Activated CD8-positive, alpha-beta memory T cell treated with anti-CD3 and anti-CD28 coated beads, Interleukin-2, amount 50 U/mL, for 4 hours (primary cell): ENCODE measurements at regions not wholly inside any gene's neighbourhood (a gene's known extent, or its start where the extent isn't known, plus 50 kb on each side); places are given as distances from the start of the nearest gene placed in this dataset.
"Not testable (repeated sequence)": the region's sequence is repeated elsewhere in the genome, so short reads cannot be mapped to it uniquely, and the experiment has no call there.

ENCODE experiments used
- DNase-seq: peaks from one replicate; pipeline ENCODE4 v3.0.0-alpha.2; 2020

DNA sequence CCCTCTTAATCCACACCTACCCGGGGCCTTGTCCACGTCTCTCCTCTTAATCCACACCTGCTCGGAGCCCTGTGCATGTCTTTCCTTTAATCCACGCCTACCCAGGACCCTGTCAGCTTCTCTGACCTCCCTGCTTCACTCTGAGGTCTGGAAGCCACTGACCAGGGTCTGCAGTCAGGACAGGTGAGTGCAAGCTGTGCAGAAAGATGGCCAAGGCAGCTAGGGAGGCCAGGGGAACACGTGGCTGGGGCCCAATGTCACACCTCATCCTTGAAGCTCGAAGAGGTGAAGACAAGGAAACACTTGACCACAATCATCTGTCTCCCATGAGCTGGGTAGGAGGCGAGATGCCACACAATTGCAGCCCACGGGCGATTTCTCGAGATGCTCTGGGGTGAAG, 1516.9 kb downstream of the BRD1 start:
- no peak for DNase-seq

DNA sequence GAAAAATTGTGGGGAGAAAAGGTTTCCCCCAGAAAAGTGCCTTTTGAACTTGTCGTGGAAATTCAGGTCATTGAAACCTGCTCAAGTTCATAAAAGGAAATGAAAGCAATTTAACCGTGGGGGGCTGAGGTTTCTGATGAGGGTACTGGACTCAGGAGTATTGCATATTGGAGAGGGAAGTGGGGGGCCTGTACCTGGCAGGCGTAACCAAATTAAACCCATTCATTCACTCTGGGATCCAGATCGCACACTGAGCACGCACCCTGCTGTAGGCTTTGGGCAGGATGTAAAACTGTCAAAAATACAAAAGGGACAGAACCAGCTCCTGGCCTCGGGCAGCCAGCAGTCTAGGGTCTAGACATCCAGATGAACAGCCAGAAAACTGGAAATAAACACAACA, 1517.4 kb downstream of the BRD1 start:
- DNase-seq, result no peak

DNA sequence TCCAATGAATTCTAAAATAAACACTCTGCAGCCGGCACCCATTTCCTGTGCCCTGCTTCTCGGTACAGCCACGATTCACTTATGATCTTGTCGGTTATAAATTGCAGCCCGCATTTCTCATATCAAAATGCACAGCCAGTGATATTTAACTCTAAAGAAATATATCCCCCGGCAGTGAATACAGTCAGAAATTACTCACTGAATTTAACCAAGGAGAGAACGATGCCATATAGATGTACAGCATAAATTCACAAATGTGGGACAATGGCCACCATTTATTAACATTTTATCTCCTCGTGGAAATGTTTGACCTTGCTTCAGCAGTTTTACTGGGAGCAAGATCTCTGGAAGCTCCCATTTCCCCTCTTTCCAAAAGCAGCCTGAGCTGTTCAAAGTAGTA, 1517.8 kb downstream of the BRD1 start:
- no peak for DNase-seq

DNA sequence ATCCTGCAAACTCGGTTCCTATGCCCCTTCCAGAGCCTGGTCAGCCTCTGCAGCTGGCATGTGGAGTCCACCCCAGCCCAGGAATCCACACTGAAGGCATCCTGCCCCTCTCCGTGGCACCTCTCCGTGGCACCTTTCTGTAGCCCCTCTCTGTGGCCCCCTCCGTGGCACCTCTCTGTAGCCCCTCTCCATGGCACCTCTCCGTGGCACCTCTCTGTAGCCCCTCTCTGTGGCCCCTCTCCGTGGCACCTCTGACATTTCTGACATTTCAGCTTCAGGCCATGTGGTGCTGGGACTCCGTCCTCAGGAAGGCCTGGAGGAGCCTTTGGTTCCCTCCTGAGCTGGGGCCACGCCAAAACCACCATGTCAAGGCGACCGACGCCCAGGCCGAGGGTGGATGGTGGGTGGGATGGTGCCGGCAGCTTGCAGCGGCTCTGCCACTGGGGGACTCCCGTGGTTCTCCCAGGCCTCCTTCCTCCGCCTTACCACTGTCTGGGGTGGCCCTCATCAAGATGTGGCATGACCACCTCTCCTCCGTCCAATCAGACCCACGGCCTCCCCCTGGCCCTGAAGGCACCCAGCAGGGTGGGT, 1518.5 kb downstream of the BRD1 start:
- no peak for DNase-seq

DNA sequence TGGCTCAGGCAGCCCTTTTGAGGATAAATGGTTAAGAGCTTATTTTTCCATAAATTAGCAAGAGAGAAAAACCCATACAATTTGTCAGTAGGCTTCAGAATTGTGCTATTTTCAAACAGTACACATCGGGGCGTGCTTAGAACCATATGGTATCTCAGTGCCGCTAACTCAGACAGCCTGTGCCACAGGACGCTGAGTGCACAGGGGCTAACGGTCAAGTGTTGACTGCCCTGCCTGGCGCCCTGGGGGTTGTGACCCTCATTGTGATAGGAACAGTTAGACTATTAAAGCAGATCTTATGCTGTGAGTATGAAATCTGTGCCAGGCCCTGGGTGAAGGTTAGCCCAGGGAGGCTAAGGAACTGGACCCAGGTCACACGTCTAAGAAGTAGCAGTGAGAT, 1519.7 kb downstream of the BRD1 start:
- DNase-seq, result no peak

DNA sequence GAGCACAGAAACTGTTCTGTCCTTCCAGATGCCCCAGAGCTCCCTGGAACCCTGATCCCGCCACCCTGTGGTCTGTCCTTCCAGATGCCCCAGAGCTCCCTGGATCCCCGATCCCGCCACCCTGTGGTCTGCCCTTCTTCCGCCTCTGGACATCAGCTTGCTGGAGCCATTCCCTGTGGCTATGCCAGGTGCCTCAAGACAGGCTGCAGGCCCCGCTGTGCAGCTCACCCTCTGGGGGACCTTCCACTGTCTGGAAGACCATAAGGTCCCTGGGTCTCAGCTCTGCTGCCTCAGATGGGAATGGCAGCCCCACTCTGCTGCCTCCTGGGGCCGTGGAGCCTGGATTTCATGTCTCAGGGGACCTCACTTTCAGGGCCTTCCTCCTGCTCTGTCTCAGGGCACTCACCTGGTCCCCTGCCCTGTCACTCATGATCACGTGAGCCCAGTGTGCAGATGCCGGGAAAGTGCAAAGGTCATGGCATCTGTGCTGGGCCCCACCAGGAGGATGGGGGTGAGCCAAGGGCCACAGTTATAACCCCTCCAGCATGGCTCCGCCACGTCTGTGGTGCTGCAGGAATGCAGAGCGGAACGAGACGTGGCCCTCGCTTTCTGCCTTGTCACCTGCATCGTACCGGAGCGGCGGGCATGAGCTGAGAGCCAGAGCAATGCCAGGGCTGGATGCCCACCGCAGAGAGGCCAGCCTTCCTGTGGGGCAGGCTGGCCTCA, 1520.7 kb downstream of the BRD1 start:
- DNase-seq, result no peak

DNA sequence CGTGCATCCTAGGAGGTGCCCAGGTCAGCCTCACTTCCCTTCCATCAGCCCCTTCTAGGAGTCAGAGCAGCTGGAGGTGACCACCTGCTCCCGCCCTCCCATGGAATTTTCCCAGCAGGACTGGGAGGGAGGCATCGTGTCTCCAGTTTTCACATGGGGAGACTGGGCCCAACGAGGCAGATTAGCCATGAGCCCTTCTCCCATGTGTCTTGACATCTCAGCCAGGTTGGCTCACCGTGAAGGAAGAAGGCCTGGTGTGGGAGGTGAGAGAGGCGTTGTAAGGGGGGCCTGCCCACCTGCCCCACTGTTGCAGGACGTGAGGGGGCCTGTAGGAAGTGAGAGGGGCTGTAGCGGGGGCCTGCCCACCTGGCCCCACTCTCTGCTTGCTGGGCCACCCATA, 1521.4 kb downstream of the BRD1 start:
- DNase-seq, result no peak

DNA sequence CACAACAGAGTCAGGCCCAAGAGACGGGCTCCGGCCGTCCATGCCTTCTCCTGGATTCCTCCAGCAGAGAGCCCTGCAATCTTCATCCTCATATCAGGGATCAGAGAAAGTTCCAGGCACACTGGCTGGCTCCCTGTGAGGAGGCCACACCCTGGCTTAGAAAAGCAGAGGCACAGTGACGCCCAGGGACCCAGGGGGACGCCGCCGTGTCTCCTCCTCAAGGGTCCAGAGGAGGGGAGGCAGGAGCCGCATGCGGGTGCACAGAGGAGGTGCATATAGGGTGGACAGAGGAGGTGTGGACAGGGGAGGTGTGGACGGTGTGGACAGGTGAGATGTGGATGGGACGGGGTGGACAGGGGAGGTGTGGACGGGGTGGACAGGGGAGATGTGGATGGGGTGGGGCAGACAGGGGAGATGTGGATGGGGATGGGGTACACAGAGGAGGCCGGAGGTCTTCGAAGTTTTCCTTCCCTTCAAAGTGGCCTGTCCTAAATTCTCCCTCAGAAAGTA, 1521.9 kb downstream of the BRD1 start:
- DNase-seq, result no peak

DNA sequence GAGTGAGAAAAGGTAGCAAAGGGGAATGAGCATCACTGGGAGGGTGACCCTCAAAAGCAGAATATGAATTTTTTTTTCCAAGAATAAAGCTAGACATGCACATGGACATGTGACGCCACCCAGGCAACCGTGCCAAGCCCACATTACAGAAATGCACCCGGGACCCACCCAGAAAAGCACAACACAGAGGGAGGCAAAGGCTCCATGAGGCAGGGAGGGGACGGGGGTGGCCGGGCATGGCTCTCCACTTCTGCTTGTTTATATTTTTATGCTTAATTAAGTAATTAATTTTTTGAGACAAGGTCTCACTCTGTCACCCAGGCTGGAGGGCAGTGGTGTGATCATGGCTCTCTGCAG, 1524.3 kb downstream of the BRD1 start:
- DNase-seq, result no peak

DNA sequence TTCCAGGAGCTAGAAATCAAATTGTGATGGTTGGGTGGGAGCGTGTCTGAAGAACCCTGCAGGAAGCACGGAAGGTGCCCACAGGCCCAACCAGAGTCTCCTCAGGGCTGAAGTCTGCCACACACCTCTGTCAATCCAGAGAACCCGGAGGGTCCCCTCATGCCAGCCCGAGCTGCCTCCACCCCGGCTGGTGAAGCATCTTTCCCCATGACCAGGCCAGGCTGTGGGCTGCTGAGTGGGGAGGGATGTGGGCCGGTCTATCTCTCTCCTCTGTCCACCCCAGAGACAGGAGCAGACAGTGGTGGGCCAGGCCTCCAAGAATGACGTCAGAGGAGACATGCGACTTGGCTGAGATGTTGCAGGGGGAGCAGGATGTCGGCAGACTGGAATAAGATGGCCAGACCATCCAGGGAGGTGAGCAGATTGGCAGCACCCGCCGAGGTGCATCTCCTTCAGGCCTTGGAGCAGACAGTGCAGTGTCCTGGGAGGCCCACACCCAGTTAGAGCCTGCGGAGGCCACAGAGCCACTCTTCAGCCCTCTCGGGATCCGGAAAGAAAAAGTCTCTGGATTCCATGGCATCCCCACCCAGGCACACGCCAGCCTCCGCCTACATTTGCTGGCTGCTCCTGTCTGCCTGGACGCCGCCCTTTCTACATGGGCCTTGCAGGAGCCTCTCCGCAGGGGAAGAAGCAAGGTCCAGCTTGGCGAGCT, 1524.9 kb downstream of the BRD1 start:
- DNase-seq, result no peak

DNA sequence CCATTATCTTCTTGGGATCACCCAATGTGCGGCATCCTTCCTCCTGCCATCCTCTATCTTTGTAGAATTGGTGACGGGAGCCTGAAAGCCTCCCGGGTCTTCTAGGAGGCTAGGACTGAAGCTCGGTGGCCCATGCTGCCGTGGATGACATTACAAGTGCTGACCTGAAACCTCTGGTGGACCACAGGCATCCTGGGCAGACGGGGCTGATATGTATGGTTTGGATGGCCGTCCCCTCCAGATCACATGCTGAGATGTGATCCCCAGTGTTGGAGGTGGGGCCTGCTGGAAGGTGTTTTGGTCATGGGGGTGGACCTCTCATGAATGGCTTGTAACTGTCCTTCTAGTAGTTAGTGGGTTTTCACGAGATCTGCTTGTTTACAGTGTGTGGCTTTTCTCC, 1525.8 kb downstream of the BRD1 start:
- DNase-seq, result no peak

DNA sequence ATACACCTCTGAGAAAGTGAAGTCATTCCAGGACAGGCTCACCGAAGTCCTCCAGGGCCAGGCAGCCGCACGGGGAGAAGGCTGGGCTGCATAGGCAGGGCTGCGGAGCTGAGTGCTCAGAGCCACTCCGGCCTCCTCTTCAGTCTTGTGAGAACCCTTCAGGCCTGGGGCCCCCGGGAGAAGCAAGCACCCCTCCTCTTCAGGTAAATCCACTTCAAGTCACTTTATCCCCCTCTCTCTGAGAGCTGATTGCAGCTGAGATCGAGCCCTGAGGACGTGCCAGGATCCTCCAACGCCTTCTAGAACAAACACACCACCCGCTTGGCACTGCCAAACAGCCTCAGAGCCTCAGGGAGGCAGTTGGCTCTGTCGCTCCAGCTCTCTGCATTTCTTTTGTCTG, 1526.3 kb downstream of the BRD1 start:
- no peak for DNase-seq

DNA sequence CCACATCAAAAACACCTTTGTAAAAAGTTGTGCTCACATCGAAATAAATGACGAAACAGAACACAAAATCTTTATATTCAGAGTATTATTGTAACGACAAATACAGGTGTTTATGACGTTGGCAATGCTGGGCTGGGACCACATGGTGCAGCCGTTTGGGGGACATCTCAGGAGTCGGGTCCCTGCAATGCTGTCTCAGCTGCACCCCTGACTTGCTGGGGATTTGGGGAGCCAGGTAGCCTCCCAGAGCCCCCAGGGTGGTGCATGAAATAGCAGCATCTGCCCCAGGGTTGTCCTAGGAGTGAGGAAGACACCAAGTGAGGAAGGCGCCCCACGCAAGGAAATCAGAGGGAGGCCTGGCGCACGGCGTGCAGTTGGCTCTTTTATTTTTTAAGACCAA, 1526.8 kb downstream of the BRD1 start:
- no peak for DNase-seq

DNA sequence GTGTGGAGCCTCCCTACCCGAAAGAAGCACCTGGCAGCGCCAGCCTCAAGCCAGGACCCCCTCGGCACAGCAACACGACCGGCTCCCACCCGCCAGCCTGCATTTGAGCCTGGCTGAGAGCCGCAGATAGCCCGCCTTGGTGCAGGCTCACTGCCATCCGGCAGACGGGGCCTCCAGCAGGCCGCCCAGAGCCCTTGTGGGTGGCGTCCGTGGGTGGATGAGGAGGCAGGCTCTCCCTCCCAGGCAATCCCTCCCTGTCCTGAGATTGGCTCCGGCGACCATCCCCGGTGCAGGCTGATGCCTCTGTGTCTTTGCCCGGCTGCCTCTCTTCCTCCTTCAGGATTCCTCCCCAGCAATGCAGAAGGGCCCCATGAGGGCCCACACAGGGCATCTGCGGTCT, 1527.9 kb downstream of the BRD1 start:
- DNase-seq, result no peak

DNA sequence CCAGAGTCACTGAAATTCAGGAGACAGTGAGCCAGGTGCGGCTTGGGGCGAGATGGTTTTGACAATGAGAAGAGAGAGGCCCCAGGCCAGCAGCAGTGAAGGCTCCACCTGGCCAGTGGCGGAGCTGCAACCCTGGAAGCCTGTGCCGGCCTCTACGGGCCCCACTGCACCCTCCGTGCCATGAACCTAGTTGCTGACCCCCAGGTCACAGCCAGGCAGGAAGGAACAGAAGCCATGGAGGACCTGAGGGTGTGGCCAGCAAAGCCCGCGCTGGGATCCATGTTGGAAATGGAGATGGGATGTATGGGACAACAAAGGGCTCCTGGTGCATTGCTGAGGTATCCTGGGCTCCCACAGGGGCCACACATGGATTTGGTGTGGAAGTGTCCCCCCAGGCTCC, 1528.5 kb downstream of the BRD1 start:
- DNase-seq, result no peak

DNA sequence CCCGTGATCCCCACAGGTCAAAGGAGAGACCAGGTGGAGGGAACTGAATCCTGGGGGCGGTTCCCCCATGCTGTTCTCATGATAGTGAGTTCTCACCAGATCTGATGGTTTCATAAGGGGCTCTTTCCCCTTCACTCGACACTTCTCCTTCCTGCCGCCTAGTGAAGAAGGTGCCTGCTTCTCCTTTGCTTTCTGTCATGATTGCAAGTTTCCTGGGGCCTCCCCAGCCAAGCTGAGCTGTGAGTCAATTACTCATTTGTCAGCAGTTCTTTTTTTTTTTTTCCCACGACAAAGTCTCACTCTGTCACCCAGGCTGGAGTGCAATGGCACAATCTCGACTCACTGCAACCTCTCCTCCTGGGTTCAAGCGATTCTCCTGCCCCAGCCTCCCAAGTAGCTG, 1530.4 kb downstream of the BRD1 start:
- DNase-seq, result no peak

DNA sequence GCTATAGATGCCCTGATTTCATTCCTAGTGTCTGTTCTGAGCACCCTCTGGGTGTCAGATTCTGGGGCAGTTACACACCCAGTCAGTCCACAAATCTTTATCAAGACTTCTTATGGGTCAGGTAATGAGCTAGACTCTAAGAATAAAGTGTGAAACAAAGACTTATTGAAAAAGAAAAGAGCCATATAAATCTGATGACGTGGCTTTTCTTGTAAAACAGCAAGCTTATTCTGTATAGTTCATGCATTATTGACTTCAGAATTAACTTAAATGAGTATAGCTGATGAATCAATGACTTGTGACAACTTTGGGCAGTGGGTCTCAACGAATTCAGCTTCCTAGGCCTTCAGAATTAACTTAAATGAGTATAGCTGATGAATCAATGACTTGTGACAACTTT, 1527.5 kb downstream of the TBC1D22A start:
- DNase-seq, result not testable (repeated sequence)

DNA sequence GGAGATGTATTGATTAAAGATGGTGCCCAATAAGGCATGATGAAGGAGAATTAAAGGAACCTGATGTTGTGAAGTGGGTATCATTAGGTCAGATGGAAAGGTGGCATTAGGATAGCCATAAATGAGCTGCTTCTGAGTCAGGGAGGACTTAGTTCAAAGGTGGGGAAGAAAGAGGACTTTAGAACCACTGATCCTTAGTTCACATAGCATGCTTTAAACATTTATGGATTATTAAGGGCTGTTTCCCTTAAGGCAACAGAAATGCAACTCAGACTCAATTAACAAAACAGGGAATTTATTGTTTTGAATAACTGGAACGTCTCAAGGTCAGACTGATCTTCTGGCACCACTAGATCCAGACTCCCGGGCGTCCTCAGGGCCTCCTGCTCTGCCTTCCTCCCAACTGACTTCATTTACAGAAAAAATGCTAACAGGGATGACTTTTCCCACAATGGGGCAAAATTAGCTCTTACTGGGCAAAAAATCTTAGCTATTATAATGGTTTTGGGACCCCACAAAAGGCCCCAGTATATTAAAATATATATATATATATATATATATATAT, 1526.0 kb downstream of the TBC1D22A start:
- no peak for DNase-seq

DNA sequence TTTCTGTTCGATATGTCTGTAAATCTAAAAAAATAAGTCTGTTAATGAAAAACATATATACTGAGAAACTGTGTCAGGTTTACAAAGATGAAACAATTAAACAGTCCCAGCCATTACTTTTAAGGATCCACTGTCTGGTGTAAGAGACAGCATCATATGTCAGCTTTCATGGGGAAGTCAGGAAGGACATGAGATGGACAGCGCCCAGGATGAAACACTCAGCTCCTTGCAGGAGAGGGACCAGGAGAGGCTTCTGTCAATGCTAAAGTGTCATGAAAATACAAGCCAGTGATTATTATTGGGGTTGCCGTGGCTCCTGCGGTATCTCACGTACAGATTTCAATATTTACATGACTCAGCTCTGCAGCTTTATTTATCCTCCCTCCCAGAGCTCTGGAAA, 1524.6 kb downstream of the TBC1D22A start:
- no peak for DNase-seq

DNA sequence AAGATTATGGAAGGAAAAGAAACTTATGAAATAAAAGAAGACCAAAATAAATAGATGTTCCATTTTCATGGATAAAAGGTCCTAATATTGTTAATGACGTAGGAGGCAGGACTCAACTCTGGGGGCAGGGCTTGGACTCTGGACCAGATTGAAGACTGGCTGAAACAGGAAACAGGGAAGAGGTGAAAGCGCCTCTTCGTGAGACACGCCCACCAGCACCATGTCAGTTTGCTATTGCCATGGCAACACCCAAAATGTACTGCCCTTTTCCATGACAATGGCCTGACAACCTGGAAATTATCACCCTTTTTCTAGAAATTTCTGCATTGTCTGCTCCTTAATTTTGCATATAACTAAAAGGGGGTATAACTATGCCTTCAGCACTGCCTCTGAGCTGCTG, 1522.2 kb downstream of the TBC1D22A start:
- no peak for DNase-seq

DNA sequence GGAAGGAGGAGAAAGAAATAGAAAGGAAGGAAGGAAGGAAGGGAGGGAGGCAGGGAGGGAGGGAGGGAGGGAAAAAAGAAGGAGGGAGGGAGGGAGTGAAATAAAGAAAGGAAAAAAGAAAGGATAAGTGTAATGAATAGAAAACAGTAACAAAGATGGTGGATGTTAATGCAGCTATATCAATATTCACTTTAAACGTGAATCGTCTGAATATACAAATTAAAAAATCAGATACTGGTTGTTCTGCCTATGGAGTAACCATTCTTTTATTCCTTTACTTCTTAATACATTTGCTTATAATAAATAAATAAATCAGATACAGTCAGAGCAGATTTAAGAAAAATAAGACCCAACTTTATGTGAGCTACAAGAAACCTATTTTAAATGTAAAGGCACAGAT, 1520.4 kb downstream of the TBC1D22A start:
- no peak for DNase-seq

DNA sequence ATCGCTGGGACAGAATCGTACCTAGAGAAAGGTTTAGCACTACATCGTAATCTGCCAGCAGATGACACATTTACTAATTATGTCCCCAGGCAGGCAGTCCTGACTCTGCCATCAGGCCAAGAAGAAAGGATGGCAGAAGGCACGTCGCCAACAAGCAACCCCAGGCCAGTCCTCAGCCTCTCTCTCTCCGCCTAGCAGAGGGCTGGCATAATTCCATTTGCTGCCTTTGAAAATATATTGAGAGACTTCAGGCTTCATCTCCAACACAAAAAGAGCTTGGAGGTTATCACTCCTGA, 1517.0 kb downstream of the TBC1D22A start:
- no peak for DNase-seq

DNA sequence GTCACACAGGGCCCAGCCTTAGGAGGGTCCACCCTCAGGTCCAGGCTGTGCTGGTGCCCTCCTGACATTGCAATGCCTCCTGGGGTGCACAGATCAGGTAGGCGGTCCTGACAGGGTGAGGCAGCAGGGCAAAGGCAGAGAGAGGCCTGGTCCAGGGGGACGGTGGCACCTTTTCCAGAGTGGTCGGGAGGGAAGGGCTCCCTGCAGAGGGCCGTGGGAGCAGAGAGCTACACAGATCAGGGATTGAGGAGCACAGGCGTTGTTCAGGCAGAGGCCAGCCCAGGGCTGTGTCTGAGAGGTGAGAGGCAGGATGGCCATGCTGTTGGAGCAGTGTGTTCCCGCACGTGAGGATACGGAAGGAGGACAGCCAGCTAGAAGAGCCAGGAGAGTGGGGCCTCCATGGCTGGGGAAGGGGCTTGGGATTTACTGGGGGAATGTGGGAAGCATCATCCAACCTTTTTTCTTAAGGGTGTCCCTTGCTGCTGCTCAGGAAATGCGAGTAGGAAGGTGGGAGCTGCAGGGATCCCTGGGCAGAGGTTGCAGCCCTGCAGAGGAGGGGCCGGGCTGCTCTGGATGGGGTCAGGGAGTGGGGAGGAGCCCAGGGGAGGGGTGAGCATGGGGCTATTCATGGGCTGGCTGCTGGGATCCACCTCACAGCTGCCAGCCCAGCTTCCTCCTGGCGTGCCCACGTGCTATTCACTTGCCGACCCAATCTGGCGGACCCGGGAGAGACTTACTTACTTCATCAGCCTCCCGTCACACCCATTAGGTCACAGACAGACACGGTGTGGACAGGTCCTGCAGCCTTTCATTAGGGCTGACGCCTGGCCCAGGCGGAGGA, 1516.4 kb downstream of the TBC1D22A start:
- DNase-seq, result no peak
